ENCODE measurements at regions not wholly inside any gene's neighbourhood (a gene's known extent, or its start where the extent isn't known, plus 50 kb on each side); places are given as distances from the start of the nearest gene placed in this dataset.

DNA sequence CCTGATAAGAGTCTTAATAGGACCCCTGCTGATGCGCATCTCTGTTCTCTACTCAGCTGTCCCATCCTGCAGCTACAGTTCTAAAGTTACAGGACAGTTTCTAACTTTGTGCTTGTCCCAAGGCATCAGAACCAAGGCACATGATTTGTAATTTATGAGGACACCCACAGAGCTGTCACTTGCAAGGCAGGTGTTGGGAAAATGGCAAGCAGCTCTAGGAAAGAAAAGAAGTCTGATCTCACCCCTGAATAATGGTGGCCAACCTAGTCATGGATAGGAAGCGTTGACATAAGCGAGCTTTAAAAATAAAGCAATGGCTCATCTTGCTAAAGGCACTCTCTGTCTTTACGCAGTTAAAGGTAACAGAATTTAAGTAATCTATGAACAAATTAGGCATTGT lies 127.6 kb upstream of the VGLL2 start:
- TF ChIP-seq BHLHE40 (IDR thresholded peaks at IDR 0.05; ENCODE audit: borderline replicate concordance) (no peak), SUZ12 (IDR thresholded peaks at IDR 0.05) (no peak), HDGF (IDR thresholded peaks at IDR 0.05; ENCODE audit: borderline replicate concordance) (no peak)

Data from HEK293T (cell line).